GM18873 (cell line): ENCODE measurements at regions not wholly inside any gene's neighbourhood (a gene's known extent, or its start where the extent isn't known, plus 50 kb on each side); places are given as distances from the start of the nearest gene placed in this dataset.
A peak's percentile ranks its signal among the peaks of the same experiment; 100 is the strongest.

Experiments used
- ATAC-seq: cut with Tn5 transposase; IDR thresholded peaks from one replicate; pipeline ENCODE4 v1.9.1; 2021; ENCODE audit warnings: mild to moderate bottlenecking, moderate library complexity, moderate number of reproducible peaks; ENCODE audit not compliant: unreplicated experiment, low FRiP score

DNA sequence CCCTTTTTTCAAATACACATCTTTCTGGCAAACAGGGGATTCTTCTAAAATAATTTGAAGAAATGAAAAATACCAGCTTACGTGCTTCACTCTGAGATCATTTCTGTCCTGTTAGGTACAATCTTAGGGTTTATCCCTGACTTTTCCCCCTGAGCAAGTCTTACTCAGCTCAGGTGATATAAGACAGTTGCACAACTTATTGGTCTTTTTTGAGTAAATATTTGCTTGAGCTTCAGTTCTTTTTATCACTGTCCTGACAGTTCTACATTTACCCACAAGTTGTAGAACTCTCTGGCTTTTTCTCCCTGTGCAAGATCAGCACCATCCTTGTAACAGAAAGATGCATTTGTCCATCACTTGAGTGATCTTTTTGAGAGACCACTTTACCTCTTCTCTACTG lies 84.9 kb downstream of the MID1IP1 start:
- no peak for ATAC-seq

DNA sequence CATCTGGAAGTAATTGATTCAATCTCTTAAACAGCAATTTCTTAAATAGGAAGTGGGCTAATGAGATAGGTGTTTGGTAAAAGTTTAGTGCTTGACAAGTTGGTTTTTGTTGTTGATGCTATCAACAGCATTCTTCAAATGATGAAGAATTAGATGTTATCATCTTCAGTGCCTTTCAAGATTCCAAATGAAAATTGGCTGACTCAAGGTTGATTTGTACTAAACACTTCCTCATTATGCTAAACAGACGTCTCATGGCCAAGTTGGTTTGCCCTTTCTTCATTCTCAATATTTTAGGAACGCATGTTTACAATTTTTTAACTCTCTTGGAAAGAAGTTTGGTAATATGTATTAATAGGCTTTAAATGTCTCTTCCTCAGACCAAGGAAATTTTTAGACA lies 86.0 kb downstream of the MID1IP1 start:
- no peak for ATAC-seq

DNA sequence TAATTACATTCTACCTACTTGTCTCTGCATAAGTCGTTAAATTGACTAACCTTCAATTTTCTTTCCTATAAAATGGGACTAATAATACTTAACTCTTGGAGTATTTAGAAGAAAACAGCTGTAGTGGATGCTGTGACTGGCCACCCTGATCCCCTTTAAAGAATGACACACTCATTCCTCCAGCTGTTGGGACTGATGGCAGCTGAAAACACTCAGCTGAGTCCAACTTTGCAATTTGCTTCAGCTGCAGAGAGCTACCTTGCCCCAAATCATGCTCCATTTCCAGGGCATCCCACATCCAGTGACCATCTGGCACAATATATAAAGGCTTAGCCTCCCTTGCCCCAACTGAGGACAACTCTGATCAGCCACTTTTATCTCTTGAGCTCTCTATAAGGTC lies 89.1 kb downstream of the MID1IP1 start:
- ATAC-seq, result no peak

DNA sequence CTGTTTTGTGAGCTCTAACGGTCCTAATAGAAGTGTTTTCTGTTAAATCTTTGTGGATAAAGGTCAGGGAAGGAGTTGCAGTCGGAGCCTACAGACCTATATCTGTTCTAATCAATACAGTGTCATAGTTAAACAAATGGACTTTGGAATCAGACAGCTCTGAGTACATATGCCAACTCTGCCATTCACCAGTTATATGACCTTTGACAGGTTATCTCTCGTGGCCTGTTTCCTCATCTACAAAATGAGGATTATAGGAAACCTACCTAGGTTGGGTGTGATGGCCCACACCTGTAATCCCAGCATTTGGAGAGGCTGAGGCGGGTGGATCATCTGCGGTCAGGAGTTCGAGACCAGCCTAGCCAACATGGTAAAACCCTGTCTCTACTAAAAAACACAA lies 89.7 kb downstream of the MID1IP1 start:
- no peak for ATAC-seq

DNA sequence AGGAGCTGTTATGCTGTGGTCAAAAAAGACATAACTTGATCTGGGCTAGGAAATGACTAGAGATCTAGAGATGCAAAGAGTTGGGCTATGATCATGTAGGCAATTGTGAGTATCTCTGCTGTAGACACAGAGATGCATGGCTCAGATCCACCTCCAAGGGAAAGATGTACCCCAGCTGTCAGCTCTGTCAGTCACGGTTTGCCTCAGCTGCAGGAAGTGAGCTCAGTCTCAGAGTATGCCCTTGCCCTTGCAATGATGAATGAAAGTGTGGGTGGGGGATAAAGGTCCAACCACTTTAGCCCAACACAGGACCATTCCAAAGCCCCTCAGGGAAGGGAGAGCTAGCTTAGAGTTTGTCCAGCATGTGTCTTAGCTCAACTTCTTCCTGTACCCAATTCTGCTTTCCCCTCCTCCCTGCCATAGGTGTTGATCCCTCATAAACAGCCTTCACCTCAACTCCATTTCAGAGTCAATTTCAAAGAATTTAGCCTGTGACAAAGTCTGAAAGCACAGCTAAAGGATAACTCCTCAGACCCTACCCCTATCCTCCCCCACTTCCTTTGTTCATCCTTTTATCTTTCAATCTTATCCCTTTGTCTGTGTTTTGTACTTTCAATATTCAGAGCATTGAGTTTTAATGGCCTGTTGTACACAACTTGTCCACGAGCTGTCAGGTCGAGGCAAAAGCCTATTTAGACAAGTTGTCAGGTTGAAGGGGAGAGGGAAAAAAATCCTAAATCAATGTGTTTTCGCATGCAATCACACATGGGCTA lies 90.6 kb downstream of the MID1IP1 start:
- peak; percentile 87 for ATAC-seq

DNA sequence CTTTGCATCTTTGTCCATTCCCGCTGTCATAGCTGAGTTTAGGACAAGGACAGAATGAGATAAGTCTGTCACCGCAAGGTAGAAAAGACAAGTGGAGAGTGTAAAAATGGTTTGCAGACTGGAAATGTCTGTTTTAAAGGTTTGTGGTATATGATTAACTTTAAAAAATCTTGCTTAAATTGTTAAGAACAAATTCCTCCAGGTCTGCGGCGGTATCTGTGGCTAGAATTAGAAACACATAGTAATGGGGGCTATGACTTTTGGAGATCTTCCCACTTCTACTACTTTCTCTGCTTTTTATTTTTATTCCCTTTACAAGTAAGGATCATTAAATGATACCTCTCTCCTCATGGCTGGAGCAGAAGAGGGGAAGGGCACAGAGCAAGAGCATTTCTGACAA lies 92.2 kb downstream of the MID1IP1 start:
- ATAC-seq, result no peak

DNA sequence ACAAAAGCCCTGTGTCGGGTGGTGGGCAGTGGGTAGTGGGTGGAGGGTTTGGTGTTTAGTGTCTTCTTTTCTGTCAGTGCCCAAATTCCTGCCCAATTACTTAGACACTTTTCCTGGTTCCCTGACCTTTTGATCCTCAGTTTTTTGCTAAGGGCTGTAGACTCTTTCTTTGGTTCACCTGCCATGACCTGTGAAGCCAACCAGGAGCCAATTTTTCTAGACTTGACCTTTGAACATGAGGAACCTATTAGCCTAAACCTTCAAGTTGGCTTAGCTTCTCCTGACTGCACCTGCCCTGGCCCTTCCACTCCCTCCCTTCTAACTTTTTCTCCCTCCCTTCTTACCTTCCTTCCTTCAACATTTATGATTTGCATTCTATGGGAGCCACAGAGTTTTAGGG lies 94.5 kb downstream of the MID1IP1 start:
- ATAC-seq, result no peak

DNA sequence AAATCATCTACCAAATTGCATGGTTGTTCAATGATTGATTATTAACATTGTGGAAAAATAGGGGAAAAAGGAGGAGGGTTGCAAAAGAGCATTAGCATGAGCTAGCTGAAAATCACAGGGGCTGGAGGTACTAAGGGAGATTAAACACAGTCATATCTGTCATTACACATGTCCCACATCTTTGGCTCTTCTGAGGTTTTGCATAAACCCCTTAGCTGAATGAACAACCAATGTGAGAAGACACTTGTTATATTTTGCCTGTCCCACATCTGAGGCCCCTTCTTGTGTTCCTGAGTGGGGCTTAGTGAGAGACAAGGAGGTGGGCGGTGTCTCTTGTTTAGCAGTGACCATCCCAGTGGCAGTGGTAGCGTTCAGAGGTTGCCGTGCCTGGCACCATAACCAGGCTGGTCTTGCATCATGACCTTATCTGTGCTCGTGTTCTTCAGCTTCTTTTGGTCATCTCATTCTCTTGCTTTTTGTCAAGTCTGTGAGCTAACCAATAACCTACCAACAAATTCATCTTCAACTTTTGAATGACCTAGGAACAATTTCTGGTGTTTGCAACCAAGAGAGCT lies 95.6 kb downstream of the MID1IP1 start:
- ATAC-seq, result no peak

DNA sequence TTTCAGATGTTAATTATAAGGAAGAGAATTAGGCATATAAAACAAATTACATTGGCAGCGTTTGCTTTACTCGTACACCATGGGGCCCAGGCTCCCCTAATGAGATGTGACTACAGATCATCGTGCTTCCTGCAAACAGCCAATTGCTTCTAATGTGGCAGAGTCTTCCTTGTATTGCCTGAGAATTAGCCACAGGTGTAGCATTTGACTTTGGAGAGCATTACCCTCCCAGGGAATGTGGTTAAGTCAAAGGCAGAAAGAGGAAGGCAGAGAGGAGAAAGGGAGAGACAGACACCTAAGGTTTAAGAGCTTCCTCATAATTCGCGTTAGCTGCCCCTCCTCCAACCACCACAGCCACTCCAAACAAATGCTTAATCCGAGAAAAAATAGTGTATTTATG lies 97.0 kb downstream of the MID1IP1 start:
- ATAC-seq, result no peak

DNA sequence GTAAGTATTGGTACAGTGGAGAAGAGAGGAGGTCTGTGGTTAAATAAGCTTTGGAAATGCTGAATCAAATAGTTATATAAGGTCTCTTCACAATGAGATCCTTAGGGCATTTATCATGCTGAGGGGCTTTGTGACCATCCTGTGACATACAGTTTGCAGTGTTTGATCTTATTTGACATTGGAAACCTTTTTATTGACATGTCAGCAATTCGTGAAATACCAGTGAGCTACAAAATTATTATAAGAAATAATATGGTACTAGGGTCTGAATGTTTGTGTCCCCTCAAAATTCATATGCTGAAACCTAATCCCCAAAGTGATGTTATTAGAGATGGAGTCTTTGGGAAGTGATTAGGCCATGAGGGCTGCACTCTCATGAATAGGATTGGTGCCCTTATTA lies 98.4 kb downstream of the MID1IP1 start:
- ATAC-seq, result no peak

DNA sequence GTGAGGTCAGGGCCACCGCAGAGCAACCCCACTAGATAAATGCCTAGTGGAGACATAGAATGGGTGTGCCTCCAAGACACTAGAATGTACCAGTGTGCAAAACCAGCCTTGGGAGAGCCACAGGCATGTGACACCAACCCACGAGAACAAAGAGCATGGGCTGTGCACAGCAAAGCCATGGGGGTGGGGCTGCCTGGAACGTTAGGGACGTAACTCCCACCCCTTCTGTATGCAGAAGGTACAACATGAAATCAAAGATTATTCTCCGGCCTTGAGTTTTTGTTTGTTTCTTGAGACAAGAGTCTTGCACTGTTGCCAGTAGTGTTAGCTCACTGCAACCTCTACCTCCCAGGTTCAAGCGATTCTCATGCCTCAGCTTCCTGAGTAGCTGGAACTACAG lies 99.5 kb downstream of the MID1IP1 start:
- ATAC-seq, result no peak

DNA sequence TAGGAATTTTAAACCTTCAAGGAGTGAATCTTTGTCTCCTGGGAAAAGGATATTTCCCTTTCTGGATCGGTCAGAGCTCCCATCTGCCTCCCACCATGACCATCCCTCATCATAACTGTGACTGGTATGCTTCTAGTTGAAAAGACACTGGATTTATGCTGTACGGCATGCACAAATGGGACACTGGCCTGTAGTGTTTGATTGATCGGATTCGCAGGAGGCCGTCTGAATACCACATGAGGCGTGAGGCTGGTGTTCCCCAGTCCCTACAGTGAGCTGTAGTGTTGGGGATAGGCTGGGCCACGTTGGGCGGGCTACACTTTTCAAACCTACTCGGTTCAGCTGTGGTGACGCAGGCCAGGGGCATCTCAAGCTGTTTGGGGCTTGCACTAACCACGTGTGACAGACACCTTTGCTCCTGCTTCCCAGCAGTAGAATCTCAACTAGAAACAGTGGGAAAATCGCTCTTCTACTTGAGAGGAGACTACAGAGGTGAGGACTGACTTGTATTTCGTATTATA lies 101.8 kb downstream of the MID1IP1 start:
- ATAC-seq, result no peak

DNA sequence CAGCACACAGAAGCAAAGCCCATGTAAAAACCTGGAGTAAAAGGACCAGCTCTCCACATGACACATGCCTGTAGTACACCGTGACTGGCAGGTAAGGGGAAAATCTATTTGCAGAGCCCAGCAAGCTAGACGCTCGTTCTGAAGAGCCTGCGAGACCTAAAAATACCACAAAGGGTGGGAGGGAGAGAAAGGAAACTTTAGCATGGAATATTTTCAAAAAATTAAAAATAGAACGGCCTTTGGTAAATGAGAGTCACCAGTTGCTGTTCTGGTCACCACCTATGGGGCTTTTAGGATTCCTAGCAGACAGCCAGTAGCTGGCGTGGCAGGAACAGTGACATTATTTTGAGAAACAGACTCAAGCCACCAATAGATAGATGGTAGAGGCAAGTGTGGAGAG lies 115.5 kb downstream of the MID1IP1 start:
- ATAC-seq, result no peak

DNA sequence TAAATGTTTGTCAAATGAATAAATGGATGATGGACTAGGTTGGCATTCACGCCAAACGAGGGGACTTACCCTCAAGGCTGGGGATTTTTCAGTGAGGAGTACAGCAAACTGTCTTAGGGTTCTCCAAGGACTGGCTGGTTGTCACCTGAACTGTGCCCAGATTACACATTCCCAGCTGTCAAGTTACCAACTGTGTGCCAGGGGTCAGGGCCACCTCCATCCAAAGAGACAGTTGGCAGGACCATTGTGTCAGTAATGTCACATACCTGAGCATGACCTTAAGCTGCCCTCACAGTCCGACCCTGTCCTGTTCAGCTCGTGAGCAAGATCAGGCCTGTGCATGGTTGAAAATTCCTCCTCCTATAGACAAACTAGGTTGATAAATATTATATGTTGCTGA lies 116.7 kb downstream of the MID1IP1 start:
- no peak for ATAC-seq

DNA sequence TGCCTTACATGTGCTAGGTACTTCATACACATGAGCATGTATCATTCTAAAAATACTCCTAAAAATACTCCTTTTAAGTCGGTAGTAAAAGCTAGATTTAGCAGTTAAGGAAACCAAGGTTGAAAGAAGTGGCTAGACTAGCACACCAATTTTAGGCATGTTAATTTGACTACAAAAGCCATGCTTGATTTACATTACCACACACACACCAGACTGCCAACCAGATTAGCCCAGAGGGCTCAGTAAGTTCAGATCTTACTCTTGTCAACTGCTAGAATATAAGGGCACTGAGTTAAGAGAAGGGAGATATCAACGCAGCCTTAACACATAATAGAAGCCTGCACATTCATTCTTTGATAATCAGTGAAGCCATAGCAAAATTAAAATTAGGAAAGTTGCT lies 117.9 kb downstream of the MID1IP1 start:
- ATAC-seq, result no peak

DNA sequence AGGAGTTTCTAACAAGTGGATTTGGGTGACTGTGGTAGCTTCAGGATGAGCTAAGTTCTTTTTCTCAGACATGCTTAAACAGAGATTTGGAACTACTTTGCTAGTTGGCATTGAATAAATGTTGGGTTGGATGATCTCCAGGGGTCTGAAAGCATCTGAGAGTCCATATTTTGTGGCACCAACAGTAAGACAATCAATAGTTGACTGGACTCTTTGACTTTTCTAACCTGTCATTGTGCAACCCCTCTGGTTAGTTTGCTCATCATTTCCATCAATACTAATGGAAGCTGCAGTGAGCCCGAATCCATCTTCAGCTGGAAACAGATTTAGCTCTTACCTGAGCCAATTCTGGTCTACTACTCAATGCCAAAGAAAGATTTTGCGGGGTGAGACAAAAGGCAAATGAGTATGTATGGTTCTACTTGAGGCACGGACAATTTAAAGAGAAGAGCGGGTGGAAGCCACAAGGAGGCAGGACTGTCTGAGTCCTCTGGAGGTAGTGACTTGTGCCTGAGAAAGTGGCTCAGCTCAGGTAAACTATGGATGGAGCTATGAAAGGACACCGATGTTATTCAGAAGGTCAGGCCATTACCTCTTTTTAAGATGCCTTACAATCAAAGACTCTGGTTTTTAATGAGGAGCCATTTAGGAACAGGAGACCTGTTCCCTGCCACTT lies 118.7 kb downstream of the MID1IP1 start:
- ATAC-seq, result no peak

DNA sequence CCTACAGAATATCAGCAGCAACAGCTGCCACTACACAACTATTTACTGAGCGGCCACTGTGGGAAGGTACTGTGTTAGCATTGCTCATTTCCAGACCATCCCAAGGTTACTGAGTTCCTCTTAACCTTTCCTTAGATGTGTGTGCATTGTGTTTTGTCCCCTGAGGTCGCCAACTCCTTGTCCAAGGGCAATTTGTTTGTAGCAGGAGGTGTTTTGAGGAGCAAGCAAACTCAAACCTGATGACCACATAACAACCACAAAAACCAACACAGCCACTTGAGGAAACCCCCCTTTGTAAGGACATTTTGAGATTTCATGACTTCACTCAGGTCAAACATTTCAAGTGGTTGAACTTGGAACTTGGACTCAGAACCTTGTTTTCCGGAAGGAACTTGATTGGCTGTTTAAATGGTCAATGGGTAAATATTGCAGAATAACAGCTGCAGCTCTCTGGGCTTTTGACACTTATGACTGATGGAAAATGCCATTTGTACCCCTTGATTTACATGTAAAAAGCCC lies 122.3 kb downstream of the MID1IP1 start:
- no peak for ATAC-seq

DNA sequence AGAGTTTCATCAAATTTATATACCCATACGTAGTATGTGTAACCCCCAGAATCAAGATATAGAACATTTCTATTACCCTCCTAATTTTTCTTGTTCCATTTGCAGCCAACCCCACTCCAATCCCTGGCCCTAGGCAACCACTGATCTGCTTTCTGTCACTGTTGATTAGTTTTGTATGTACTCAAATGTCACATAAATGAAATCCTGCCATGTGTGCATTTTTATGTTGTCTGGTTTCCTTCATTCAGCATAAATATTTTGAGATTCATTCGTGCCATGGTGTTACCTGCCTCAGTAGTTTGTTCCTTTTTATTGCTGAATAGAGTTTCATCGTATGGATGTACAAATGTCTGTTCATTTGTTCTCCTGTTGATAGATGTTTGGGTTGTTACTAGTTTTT lies 126.3 kb downstream of the MID1IP1 start:
- no peak for ATAC-seq

DNA sequence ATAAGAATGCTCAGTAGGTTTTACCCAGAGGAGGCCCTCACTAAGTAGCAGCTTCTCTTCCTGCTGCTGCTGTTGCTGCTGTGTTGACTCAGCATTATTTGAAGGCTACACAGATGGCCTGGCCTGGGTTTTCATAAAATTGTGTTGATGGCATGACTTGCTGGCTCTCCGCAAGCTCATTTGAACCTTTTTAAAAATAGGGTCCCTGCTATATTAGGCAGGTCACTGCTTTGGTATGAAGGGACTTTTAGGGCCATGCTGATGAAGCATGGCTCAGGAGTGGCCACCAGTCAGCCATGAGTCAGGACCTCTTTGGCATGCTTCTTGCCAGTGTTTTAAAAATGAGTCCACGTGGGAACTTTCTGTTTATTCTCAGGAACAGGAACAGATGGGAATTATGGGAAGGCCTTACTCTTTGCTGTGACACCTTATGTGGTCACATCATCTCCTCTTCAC lies 128.7 kb downstream of the MID1IP1 start:
- no peak for ATAC-seq

DNA sequence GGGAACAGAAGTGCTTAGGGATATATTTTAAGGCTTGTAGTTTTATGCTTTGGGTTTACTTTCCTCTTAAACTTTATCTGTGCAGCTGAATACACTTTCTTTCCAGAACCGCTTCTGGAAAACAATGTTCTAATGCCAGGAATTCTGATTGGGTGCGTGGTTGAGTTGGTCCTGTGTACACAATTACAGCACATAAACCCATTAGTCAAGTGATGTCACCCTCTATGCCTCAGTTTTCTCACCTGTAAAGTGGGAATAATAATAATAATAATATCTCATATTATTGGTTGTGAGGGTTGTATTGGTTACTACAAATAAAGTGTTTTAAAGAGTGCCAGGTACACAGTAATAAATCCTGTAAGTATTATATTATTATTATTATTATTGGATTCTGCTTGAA lies 129.2 kb downstream of the MID1IP1 start:
- no peak for ATAC-seq

DNA sequence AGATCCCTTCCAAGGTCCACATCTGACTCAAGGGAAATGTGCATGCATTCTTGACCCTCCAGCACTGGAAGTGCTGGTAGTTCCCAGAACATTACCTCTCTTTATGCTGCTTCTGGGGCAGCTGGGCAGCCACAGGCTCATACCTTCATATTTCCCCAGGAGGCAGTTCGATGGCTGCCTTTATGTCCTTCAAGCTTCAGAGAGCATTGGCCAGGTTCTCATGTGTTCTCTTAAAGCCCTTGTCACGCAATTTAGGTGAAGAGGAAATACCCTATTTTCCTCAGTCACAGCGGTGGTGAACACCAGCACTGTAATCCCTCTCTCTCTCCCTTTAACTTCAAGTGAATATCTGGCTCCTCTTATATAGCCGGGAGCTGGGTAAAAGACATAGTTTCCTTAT lies 134.3 kb downstream of the MID1IP1 start:
- ATAC-seq, result no peak
